ENCODE measurements at regions not wholly inside any gene's neighbourhood (a gene's known extent, or its start where the extent isn't known, plus 50 kb on each side); places are given as distances from the start of the nearest gene placed in this dataset.

GRCh38 chr9:79268806-79269205, 303.0 kb upstream of the TLE4 start:
- Mint-ChIP-seq H3K27me3 (ENCODE audit: low read depth) (no peaks in the 10 kb centered on the region), H3K36me3 (ENCODE audit: low read depth) (no peaks in the 10 kb centered on the region), H3K9me3 (no peaks in the 10 kb centered on the region), H3K4me1 (ENCODE audit: low read depth) (no peaks in the 10 kb centered on the region), H3K27ac (no peak overlapping the region), H3K4me3 (ENCODE audit: low read depth) (no peak overlapping the region)
- intact Hi-C loops (cut with micrococcal nuclease): no loop called here
- no peak for DNase-seq (ENCODE audit: low spot score)

- DNase-seq (ENCODE audit: low spot score): no peak
- H3K4me1 Mint-ChIP-seq (ENCODE audit: low read depth): no peaks in the 10 kb centered on the region
- H3K27ac Mint-ChIP-seq: no peak overlapping the region
- no peaks in the 10 kb centered on the region for H3K27me3 Mint-ChIP-seq (ENCODE audit: low read depth)
- intact Hi-C loops (cut with micrococcal nuclease): no loop called here
- no peak overlapping the region for H3K4me3 Mint-ChIP-seq (ENCODE audit: low read depth)
- H3K9me3 Mint-ChIP-seq: no peaks in the 10 kb centered on the region
- H3K36me3 Mint-ChIP-seq (ENCODE audit: low read depth): no peaks in the 10 kb centered on the region
Observed at GRCh38 chr9:79273311-79273710, 298.5 kb upstream of the TLE4 start.

GRCh38 chr9:79279356-79279755, 292.4 kb upstream of the TLE4 start:
- DNase-seq (ENCODE audit: low spot score): no peak
- Mint-ChIP-seq H3K27me3 (ENCODE audit: low read depth) (no peaks in the 10 kb centered on the region), H3K4me3 (ENCODE audit: low read depth) (no peak overlapping the region), H3K27ac (no peak overlapping the region), H3K4me1 (ENCODE audit: low read depth) (no peaks in the 10 kb centered on the region), H3K36me3 (ENCODE audit: low read depth) (no peaks in the 10 kb centered on the region), H3K9me3 (no peaks in the 10 kb centered on the region)
- intact Hi-C loops (cut with micrococcal nuclease): no loop called here

GRCh38 chr9:79280691-79281090, 291.1 kb upstream of the TLE4 start:
- Mint-ChIP-seq H3K9me3 (no peaks in the 10 kb centered on the region), H3K4me1 (ENCODE audit: low read depth) (no peaks in the 10 kb centered on the region), H3K27ac (no peak overlapping the region), H3K4me3 (ENCODE audit: low read depth) (no peak overlapping the region), H3K27me3 (ENCODE audit: low read depth) (no peaks in the 10 kb centered on the region), H3K36me3 (ENCODE audit: low read depth) (no peaks in the 10 kb centered on the region)
- intact Hi-C loops (cut with micrococcal nuclease): no loop called here
- DNase-seq (ENCODE audit: low spot score): no peak

- Mint-ChIP-seq H3K27ac (no peak overlapping the region), H3K9me3 (no peaks in the 10 kb centered on the region), H3K4me1 (ENCODE audit: low read depth) (no peaks in the 10 kb centered on the region), H3K27me3 (ENCODE audit: low read depth) (no peaks in the 10 kb centered on the region), H3K36me3 (ENCODE audit: low read depth) (no peaks in the 10 kb centered on the region), H3K4me3 (ENCODE audit: low read depth) (no peak overlapping the region)
- DNase-seq (ENCODE audit: low spot score): no peak
- intact Hi-C loops (cut with micrococcal nuclease): no loop called here
Observed at GRCh38 chr9:79284081-79284480, 287.7 kb upstream of the TLE4 start.

GRCh38 chr9:79286992-79287707, 284.6 kb upstream of the TLE4 start:
- H3K27me3 Mint-ChIP-seq (ENCODE audit: low read depth): no peaks in the 10 kb centered on the region
- H3K9me3 Mint-ChIP-seq: no peaks in the 10 kb centered on the region
- no peak overlapping the region for H3K27ac Mint-ChIP-seq
- no peak overlapping the region for H3K4me3 Mint-ChIP-seq (ENCODE audit: low read depth)
- H3K4me1 Mint-ChIP-seq (ENCODE audit: low read depth): no peaks in the 10 kb centered on the region
- no peaks in the 10 kb centered on the region for H3K36me3 Mint-ChIP-seq (ENCODE audit: low read depth)
- intact Hi-C loops (cut with micrococcal nuclease): no loop called here
- DNase-seq (ENCODE audit: low spot score): no peak

GRCh38 chr9:79287708-79288290, 284.0 kb upstream of the TLE4 start:
- H3K4me1 Mint-ChIP-seq (ENCODE audit: low read depth): no peaks in the 10 kb centered on the region
- no peaks in the 10 kb centered on the region for H3K27me3 Mint-ChIP-seq (ENCODE audit: low read depth)
- no peaks in the 10 kb centered on the region for H3K9me3 Mint-ChIP-seq
- no peak for DNase-seq (ENCODE audit: low spot score)
- H3K36me3 Mint-ChIP-seq (ENCODE audit: low read depth): no peaks in the 10 kb centered on the region
- no peak overlapping the region for H3K4me3 Mint-ChIP-seq (ENCODE audit: low read depth)
- intact Hi-C loops (cut with micrococcal nuclease): no loop called here
- H3K27ac Mint-ChIP-seq: no peak overlapping the region

- H3K4me1 Mint-ChIP-seq (ENCODE audit: low read depth): no peaks in the 10 kb centered on the region
- H3K9me3 Mint-ChIP-seq: no peaks in the 10 kb centered on the region
- no peaks in the 10 kb centered on the region for H3K36me3 Mint-ChIP-seq (ENCODE audit: low read depth)
- DNase-seq (ENCODE audit: low spot score): no peak
- no peak overlapping the region for H3K27ac Mint-ChIP-seq
- H3K4me3 Mint-ChIP-seq (ENCODE audit: low read depth): no peak overlapping the region
- intact Hi-C loops (cut with micrococcal nuclease): no loop called here
- no peaks in the 10 kb centered on the region for H3K27me3 Mint-ChIP-seq (ENCODE audit: low read depth)
Observed at GRCh38 chr9:79289856-79290255, 281.9 kb upstream of the TLE4 start.

GRCh38 chr9:79292731-79293280, 279.0 kb upstream of the TLE4 start:
- Mint-ChIP-seq H3K4me3 (ENCODE audit: low read depth) (no peak overlapping the region), H3K4me1 (ENCODE audit: low read depth) (no peaks in the 10 kb centered on the region), H3K36me3 (ENCODE audit: low read depth) (no peaks in the 10 kb centered on the region), H3K27me3 (ENCODE audit: low read depth) (no peaks in the 10 kb centered on the region), H3K9me3 (no peaks in the 10 kb centered on the region), H3K27ac (no peak overlapping the region)
- DNase-seq (ENCODE audit: low spot score): no peak
- intact Hi-C loops (cut with micrococcal nuclease): no loop called here

GRCh38 chr9:79300068-79300467, 271.7 kb upstream of the TLE4 start:
- H3K27me3 Mint-ChIP-seq (ENCODE audit: low read depth): no peaks in the 10 kb centered on the region
- H3K4me1 Mint-ChIP-seq (ENCODE audit: low read depth): no peaks in the 10 kb centered on the region
- no peaks in the 10 kb centered on the region for H3K36me3 Mint-ChIP-seq (ENCODE audit: low read depth)
- no peaks in the 10 kb centered on the region for H3K9me3 Mint-ChIP-seq
- intact Hi-C loops (cut with micrococcal nuclease): no loop called here
- H3K27ac Mint-ChIP-seq: no peak overlapping the region
- H3K4me3 Mint-ChIP-seq (ENCODE audit: low read depth): no peak overlapping the region
- no peak for DNase-seq (ENCODE audit: low spot score)

- Mint-ChIP-seq H3K4me3 (ENCODE audit: low read depth) (no peak overlapping the region), H3K9me3 (no peaks in the 10 kb centered on the region), H3K27ac (no peak overlapping the region), H3K27me3 (ENCODE audit: low read depth) (no peaks in the 10 kb centered on the region), H3K36me3 (ENCODE audit: low read depth) (no peaks in the 10 kb centered on the region), H3K4me1 (ENCODE audit: low read depth) (no peaks in the 10 kb centered on the region)
- intact Hi-C loops (cut with micrococcal nuclease): no loop called here
- no peak for DNase-seq (ENCODE audit: low spot score)
Observed at GRCh38 chr9:79301085-79301484, 270.7 kb upstream of the TLE4 start.

GRCh38 chr9:79301551-79302391, 270.0 kb upstream of the TLE4 start:
- H3K4me3 Mint-ChIP-seq (ENCODE audit: low read depth): no peak overlapping the region
- H3K4me1 Mint-ChIP-seq (ENCODE audit: low read depth): no peaks in the 10 kb centered on the region
- no peaks in the 10 kb centered on the region for H3K9me3 Mint-ChIP-seq
- DNase-seq (ENCODE audit: low spot score): no peak
- intact Hi-C loops (cut with micrococcal nuclease): no loop called here
- no peaks in the 10 kb centered on the region for H3K36me3 Mint-ChIP-seq (ENCODE audit: low read depth)
- H3K27me3 Mint-ChIP-seq (ENCODE audit: low read depth): no peaks in the 10 kb centered on the region
- H3K27ac Mint-ChIP-seq: no peak overlapping the region

- intact Hi-C loops (cut with micrococcal nuclease): no loop called here
- Mint-ChIP-seq H3K9me3 (no peaks in the 10 kb centered on the region), H3K27ac (no peak overlapping the region), H3K27me3 (ENCODE audit: low read depth) (no peaks in the 10 kb centered on the region), H3K36me3 (ENCODE audit: low read depth) (no peaks in the 10 kb centered on the region), H3K4me3 (ENCODE audit: low read depth) (no peak overlapping the region), H3K4me1 (ENCODE audit: low read depth) (no peaks in the 10 kb centered on the region)
- no peak for DNase-seq (ENCODE audit: low spot score)
Observed at GRCh38 chr9:79302569-79302968, 269.2 kb upstream of the TLE4 start.
